HG02759 (cell line): ENCODE measurements at regions not wholly inside any gene's neighbourhood (a gene's known extent, or its start where the extent isn't known, plus 50 kb on each side); places are given as distances from the start of the nearest gene placed in this dataset.

ENCODE experiments used
- ATAC-seq: cut with Tn5 transposase; IDR thresholded peaks from one replicate; pipeline ENCODE4 v1.9.1; 2021; ENCODE audit warnings: mild to moderate bottlenecking, moderate library complexity; ENCODE audit not compliant: unreplicated experiment

DNA sequence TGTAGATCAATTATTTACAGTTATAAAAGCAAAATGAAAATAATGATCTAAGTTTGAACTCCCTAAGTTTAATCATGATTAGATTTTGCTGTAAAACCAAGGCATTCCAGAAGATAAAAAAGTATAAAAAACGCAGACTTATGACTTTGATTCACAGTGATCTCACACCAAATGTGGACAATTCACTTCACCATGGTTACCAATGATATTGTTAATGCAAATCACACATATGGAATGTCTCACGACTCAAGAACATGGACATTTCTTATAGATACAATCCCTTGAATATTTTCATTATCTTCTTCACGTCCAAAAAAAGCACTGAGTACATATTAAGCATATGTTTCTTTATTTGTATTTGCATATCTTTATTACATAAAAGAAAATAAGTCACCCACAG lies 1054.2 kb downstream of the NAALADL2 start:
- no peak for ATAC-seq

DNA sequence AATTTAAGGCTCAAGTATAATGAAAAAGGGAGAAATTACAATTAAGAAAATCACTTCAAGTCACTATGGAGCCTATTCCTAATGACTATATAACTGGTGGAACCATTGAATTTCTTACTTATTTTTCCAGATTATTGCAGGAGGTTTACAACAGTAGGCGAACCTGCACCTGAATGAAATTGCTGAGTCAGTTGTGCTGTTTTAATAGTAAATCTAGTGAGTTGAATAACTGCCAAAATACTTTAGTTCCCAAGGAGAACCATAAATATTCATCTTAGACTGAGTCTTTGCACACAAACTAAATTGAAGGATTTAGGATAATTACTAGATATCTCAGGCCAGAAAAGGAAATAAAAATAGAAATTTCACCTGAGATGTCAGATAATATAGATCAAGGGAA lies 1052.8 kb downstream of the NAALADL2 start:
- no peak for ATAC-seq

DNA sequence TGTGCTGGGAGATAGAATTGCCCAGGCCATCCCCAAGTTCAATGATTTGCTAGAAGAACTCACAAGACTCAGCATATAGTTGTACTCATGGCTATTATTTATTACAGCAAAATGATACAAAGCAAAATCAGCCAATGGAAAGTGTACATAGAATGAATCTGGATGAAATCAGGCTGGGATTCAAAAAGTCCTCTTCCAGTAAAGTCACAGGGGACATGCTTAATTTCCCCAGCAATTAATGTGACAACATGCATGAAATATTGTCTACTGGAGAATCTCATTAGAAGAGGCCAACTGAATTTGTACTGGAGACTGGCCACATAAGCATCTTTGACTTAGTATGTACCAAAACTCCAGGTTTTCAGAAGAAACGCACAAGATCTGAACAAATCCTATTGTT lies 1043.1 kb downstream of the NAALADL2 start:
- no peak for ATAC-seq

DNA sequence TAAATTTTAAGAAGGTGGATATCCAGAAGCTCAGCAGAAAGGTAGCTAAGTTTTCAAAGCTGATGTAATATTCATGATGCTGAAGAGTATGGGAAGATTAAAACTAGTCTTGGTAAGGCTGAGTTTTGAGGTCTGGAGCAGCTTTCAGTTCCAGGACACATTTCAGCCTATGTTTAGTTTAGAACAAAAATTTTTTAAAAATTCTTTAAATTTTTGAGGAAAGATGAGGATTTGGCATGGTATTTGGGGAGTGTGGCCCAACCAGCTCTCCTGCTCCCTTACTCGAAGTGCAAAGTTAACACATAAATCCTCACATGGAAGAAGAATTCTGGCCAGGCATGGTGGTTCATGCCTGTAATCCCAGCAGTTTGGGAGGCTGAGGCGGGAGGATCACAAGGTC lies 1039.1 kb downstream of the NAALADL2 start:
- ATAC-seq: no peak

DNA sequence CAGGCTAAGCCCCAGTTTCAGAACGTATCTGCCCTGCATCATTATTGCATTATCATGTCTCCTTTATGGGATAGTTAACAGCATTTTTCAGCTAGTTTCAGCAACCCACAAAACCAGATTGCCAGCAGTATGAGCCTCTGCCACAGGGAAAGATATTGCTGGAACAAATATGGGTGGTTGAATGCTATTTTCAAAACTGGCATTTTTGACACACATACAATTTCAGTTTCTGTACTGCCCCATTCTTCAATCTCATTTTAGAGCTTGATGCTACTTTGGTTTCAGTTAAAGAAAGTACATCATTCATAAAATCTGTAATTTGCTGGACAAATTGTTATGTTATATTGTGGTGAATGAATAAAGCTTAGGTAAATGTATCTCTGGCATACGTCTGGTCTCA lies 1037.5 kb downstream of the NAALADL2 start:
- no peak for ATAC-seq

DNA sequence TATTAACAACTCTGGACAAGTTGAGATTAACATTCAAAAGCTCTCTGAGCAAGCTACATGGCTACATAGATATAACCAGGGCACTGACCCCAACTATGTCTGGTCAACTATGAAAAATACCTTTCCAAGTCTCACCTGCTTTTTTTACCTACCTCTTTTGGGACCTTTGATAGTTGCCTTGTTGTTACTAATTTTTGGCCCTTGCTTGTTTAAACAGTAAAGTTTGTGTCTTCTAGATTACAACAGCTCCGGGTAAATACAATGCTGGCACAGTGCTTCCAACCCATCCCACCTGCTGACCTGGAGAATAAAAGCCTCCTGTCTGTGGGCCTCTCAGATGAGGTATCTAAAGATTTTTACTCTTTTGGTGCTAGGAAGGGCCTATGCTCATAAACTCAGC lies 1036.6 kb downstream of the NAALADL2 start:
- ATAC-seq: no peak

DNA sequence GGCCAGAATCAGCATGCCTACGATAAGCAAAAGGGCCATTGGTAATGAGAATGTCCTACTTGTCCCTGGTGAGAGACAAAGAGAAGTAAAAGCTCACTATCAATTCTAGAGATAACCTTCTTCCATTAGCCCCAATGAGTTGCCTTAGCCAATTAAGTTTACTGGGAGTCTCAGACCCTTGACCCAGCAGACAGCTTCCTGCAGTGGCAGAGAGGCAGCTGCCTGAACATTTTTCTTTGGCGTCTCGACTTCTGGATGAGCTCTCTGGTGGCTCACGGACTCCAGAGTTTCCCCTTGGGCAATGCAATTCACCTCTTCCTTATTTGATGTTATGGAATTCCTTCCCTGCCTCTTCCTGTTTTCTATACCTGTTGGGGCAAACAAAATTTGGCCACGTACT lies 1034.4 kb downstream of the NAALADL2 start:
- no peak for ATAC-seq

DNA sequence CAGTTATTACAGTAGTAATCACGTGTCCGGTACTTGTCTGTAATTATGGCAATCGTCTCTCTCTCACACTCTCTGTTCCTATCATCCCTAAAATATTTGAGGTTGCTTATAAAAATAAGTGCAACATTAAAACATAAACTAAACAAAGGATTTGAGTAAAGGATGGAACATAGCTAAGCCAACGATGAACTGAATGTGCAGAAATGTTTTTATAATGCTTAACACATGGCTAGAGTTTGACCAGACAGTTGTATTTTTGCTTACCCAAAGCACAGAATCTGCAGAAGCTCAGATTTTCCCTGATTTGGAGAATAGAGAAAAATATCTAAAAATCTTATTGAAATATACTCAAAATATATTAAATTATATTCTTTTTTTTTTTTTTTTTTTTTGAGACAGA lies 1030.9 kb downstream of the NAALADL2 start:
- no peak for ATAC-seq

DNA sequence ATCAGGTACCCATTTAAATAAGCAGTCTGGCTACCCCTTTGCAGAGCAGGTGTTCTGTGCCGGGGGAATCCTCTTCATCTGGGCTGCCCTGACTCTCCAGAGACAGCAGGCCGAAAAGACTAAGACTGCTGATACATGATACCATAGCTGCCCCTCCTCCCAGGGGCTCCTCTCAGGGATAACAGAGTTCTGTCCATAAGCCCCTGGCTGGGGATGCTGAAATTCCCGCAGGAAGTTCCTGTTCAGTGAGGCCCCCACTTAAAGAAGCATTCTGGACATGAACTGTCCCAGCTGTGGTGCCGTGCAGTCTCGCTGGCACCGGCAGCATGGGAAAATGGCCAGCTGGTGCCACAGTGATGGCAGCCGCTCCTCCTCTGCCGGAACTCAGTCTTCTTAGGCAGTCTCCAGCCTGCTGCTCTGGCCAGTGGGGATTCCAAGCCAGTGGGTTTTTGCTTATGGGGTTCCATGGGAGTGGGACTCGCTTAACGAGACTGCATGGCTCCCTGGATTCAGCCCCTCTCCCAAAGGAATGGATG lies 1026.2 kb downstream of the NAALADL2 start:
- ATAC-seq: no peak

DNA sequence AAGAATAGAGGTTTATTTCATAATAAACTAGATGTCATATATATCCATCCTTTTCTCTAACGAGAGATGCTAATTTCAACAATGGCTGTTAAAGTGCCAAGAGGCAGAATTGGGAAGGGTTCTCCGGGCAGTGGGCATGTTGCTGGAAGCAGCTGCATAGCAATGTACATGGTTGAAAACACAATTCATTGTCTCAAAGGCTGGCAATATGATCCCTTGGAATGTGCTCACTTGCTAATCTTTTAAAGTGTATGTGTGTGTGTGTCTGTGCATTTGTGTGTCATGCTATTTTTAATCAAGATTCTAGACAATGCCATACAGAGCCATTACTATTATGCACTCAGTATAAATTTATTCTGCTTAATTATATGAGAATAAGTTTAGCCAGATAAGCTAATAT lies 1020.3 kb downstream of the NAALADL2 start:
- ATAC-seq: no peak

DNA sequence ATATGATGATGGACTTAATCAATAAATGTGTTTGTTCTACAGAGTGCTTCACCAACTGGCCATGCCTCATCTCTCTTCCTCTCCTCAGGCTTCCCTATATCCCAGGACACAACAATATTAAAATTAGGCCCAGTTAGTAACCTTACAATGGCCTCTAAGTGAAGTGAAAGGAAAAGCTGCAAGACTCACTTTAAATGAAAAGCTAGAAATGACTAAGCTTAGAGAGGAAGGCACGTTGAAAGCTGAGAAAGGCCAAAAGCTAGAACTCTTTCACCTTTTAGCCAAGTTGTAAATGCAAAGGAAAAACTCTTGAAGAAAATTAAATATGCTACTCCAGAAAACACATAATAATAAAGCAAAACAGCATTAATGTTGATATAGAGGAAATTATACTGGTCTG lies 1010.3 kb downstream of the NAALADL2 start:
- ATAC-seq: no peak

DNA sequence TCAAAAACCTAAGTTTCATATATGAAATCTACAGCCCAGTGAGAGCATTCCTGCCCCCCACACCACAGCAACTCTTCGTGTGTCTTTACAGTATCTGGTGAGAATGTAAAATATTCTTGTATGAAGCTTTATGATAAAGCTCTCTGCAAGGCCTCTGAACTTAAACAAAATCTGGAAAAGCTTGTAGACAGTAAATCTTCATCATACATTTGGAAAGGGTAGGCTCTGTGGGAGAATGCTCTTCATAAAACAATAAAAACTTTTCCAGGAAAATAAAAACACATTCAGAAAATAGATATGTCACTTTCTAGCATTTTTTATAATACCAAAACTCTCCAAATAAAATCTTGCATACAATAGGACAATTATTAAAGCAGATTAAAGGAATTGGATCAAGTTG lies 1009.5 kb downstream of the NAALADL2 start:
- ATAC-seq: no peak

DNA sequence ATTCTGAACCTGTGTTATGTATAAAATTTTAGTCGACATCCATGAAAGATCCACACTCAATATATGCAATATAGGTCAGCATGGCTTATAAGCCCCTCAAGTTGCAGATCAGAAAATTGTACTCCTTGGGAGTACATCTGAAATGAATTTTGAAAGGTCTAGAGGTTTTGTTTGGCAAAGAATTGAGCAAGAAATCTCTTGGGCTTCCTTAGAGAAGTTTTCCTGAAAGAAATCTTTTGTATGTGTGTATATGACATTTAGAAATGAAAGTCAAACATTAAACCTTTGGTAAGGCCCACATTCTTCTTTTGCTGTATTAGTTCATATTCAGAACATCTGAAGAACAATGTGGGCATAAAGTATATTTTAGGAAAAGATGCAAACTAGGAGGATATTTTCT lies 1006.6 kb downstream of the NAALADL2 start:
- no peak for ATAC-seq

DNA sequence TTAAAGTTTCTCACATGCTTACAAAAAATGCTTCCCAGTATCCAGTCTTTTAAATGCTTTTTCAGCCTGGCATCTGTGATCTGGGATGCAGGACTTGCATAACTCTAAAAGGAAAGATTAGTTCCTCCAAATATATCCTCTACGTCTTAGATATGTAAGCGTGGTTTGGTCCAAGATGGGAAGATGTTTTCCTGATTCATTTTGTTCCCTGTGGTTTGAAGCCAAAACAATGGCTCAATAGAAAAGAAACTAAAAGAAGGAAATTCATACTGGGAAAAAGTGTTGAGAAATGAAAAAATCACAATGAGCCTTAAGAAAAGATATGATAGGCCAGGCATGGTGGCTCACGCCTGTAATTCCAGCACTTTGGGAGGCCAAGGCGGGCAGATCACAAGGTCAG lies 1002.8 kb downstream of the NAALADL2 start:
- no peak for ATAC-seq
